H9 (cell line): ENCODE measurements at regions not wholly inside any gene's neighbourhood (a gene's known extent, or its start where the extent isn't known, plus 50 kb on each side); places are given as distances from the start of the nearest gene placed in this dataset.

Source experiments
- DNase-seq: peaks from one replicate; pipeline ENCODE4 v3.0.0-alpha.2; 2017
- H2AFZ ChIP-seq: one replicate; pipeline ENCODE4 v1.6.1; 2013; ENCODE audit warnings: mild to moderate bottlenecking, low read length, control low read depth, moderate library complexity
- H2AK5ac ChIP-seq: 2 replicates; pipeline ENCODE4 v1.6.1; 2013; ENCODE audit warnings: low read length, control low read depth, mixed read lengths; ENCODE audit not compliant: insufficient read length
- H2BK120ac ChIP-seq: one replicate; pipeline ENCODE4 v1.6.1; 2013; ENCODE audit warnings: low read depth, mild to moderate bottlenecking, low read length, control low read depth, inconsistent platforms; ENCODE audit not compliant: poor library complexity, severe bottlenecking
- H2BK12ac ChIP-seq: 2 replicates; pipeline ENCODE4 v1.6.1; 2013; ENCODE audit warnings: low read length, control low read depth, mixed read lengths, low read depth; ENCODE audit not compliant: insufficient read length
- H2BK15ac ChIP-seq: 2 replicates; pipeline ENCODE4 v1.6.1; 2013; ENCODE audit warnings: low read depth, low read length, control low read depth
- H2BK20ac ChIP-seq: one replicate; pipeline ENCODE4 v1.6.1; 2013; ENCODE audit warnings: low read depth, mild to moderate bottlenecking, low read length, control low read depth, inconsistent platforms; ENCODE audit not compliant: poor library complexity, severe bottlenecking
- H2BK5ac ChIP-seq: 2 replicates; pipeline ENCODE4 v1.6.1; 2013; ENCODE audit warnings: low read length, control low read depth, mixed read lengths; ENCODE audit not compliant: insufficient read length
- H3K14ac ChIP-seq: 2 replicates; pipeline ENCODE4 v1.6.1; 2013; ENCODE audit warnings: low read length, control low read depth; ENCODE audit not compliant: insufficient read depth
- H3K18ac ChIP-seq: 2 replicates; pipeline ENCODE4 v1.6.1; 2013; ENCODE audit warnings: low read depth, mild to moderate bottlenecking, mixed read lengths, low read length, control low read depth; ENCODE audit not compliant: insufficient read length
- H3K23ac ChIP-seq: 2 replicates; pipeline ENCODE4 v1.6.1; 2013; ENCODE audit warnings: low read length, control low read depth, mixed read lengths, low read depth; ENCODE audit not compliant: insufficient read length
- H3K23me2 ChIP-seq: 2 replicates; pipeline ENCODE4 v1.6.1; 2013; ENCODE audit warnings: low read depth, mild to moderate bottlenecking, mixed read lengths, low read length, control low read depth; ENCODE audit not compliant: insufficient read length, poor library complexity, severe bottlenecking
- H3K27ac ChIP-seq: 2 replicates; pipeline ENCODE4 v1.5.1; 2013; ENCODE audit warnings: low read length, control low read depth, mixed read lengths, low read depth; ENCODE audit not compliant: insufficient read length
- H3K27me3 ChIP-seq: 2 replicates; pipeline ENCODE4 v1.6.1; 2013; ENCODE audit warnings: low read length, control low read depth, inconsistent platforms; ENCODE audit not compliant: insufficient read depth
- H3K4ac ChIP-seq: 2 replicates; pipeline ENCODE4 v1.6.1; 2013; ENCODE audit warnings: low read depth, mild to moderate bottlenecking, control low read depth, inconsistent platforms, low read length, moderate library complexity
- H3K4me1 ChIP-seq: 2 replicates; pipeline ENCODE4 v1.6.1; 2013; ENCODE audit warnings: low read length, control low read depth, inconsistent platforms; ENCODE audit not compliant: insufficient read depth
- H3K4me2 ChIP-seq: 2 replicates; pipeline ENCODE4 v1.6.1; 2013; ENCODE audit warnings: low read length, control low read depth, mixed read lengths; ENCODE audit not compliant: insufficient read length, insufficient read depth
- H3K56ac ChIP-seq: 2 replicates; pipeline ENCODE4 v1.6.1; 2013; ENCODE audit warnings: low read depth, mild to moderate bottlenecking, mixed read lengths, low read length, control low read depth; ENCODE audit not compliant: insufficient read length
- H3K79me1 ChIP-seq: 2 replicates; pipeline ENCODE4 v1.6.1; 2013; ENCODE audit warnings: low read depth, mild to moderate bottlenecking, moderate library complexity, low read length, control low read depth, inconsistent platforms; ENCODE audit not compliant: insufficient read depth, poor library complexity, severe bottlenecking
- H3K79me2 ChIP-seq: 2 replicates; pipeline ENCODE4 v1.6.1; 2013; ENCODE audit warnings: low read length, control low read depth, inconsistent platforms; ENCODE audit not compliant: insufficient read depth
- H3K9ac ChIP-seq: 2 replicates; pipeline ENCODE4 v1.6.1; 2013; ENCODE audit warnings: low read length, control low read depth, mixed read lengths; ENCODE audit not compliant: insufficient read length; ENCODE audit errors: extremely low read depth
- H3K9me3 ChIP-seq: one replicate; pipeline ENCODE4 v1.6.1; 2013; ENCODE audit warnings: low read depth, low read length, inconsistent platforms; ENCODE audit not compliant: control insufficient read depth
- H3T11ph ChIP-seq: one replicate; pipeline ENCODE4 v1.6.1; 2013; ENCODE audit warnings: mild to moderate bottlenecking, low read length, control low read depth, inconsistent platforms
- H4K20me1 ChIP-seq: one replicate; pipeline ENCODE4 v1.6.1; 2013; ENCODE audit not compliant: control insufficient read depth, insufficient read length, insufficient read depth
- H4K5ac ChIP-seq: 2 replicates; pipeline ENCODE4 v1.6.1; 2013; ENCODE audit warnings: low read depth, mild to moderate bottlenecking, mixed read lengths, low read length, control low read depth; ENCODE audit not compliant: insufficient read length
- H4K8ac ChIP-seq: replicated peaks from 2 replicates; pipeline ENCODE4 v1.6.1; 2013; ENCODE audit warnings: low read length, control low read depth, mixed read lengths, low read depth; ENCODE audit not compliant: insufficient read length
- H4K91ac ChIP-seq: 2 replicates; pipeline ENCODE4 v1.6.1; 2013; ENCODE audit warnings: low read depth, mild to moderate bottlenecking, moderate library complexity, mixed read lengths, low read length, control low read depth; ENCODE audit not compliant: insufficient read length
- H3K27ac Mint-ChIP-seq, 3 experiments: 2 replicates in 2 of 3; 3 replicates in 1 of 3; pipeline ENCODE4 v1.8.0; 2020 to 2021; ENCODE audit warnings: mixed read lengths in 3 of 3, mild to moderate bottlenecking in 1 of 3, moderate library complexity in 1 of 3
- H3K27me3 Mint-ChIP-seq: 2 replicates; pipeline ENCODE4 v1.8.0; 2021; ENCODE audit warnings: low read depth, mild to moderate bottlenecking, moderate library complexity, mixed read lengths
- H3K36me3 Mint-ChIP-seq, 3 experiments: 2 replicates in 2 of 3; 3 replicates in 1 of 3; pipeline ENCODE4 v1.8.0; 2020 to 2021; ENCODE audit warnings: low read depth in 3 of 3, mixed read lengths in 3 of 3; ENCODE audit not compliant: insufficient read depth in 1 of 3
- H3K4me1 Mint-ChIP-seq, 2 experiments: 2 replicates each; pipeline ENCODE4 v1.8.0; 2020; ENCODE audit warnings: mixed read lengths in 2 of 2
- H3K4me3 Mint-ChIP-seq, 2 experiments: 2 replicates in 1 of 2; 3 replicates in 1 of 2; pipeline ENCODE4 v1.8.0; 2020 to 2021; ENCODE audit warnings: mild to moderate bottlenecking in 2 of 2, mixed read lengths in 2 of 2, moderate library complexity in 1 of 2
- H3K9me3 Mint-ChIP-seq, 2 experiments: 2 replicates in 1 of 2; 3 replicates in 1 of 2; pipeline ENCODE4 v1.8.0; 2020; ENCODE audit warnings: mild to moderate bottlenecking in 2 of 2, mixed read lengths in 2 of 2, moderate library complexity in 1 of 2
- CTCF ChIP-seq: fragments of 200-600 bp; sonication (generic); conservative IDR thresholded peaks from 3 replicates; pipeline ENCODE4 v1.8.0; 2021; ENCODE audit warnings: antibody characterized with exemption, mild to moderate bottlenecking
- WGBS: extraction: QIAGEN DNeasy Blood & Tissue Kit; methylation state at CpG from one replicate; pipeline ENCODE4 v1.1.7; 2013; ENCODE audit warnings: missing lambda C conversion rate, low lambda C conversion rate, mixed read lengths; ENCODE audit not compliant: insufficient read length; ENCODE audit errors: extremely low coverage; 5-methylcytosine and 5-hydroxymethylcytosine counted together

DNA sequence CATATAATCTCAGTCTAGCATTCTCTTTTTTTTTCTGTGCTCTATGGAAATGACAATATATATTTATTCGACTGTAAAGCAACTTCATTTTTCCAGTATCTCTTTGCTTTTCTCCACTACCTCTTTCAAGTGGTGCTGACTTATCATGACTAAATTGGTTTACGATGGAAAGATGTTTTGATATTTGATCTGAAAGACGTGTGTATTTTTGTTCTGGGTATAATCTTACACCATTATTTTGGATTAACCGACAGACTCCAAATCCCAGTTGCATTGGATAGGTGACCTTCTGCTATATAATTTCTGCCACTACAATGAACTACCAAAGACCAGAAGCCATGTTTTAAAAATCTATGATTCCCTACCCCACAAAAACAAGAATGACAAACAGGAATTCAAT, 380.5 kb upstream of the NFE2L3 start:
- H2BK12ac ChIP-seq, result no peak overlapping the region
- H4K8ac ChIP-seq, result no peak overlapping the region
- no peak for TF ChIP-seq CTCF
- no peak overlapping the region for H2BK5ac ChIP-seq
- no peak overlapping the region for H2BK15ac ChIP-seq
- no peaks in the 10 kb centered on the region for H3K79me2 ChIP-seq
- WGBS, result no CpG with 5 or more reads among the region's 4 CpGs
- Mint-ChIP-seq H3K4me3 (no peak overlapping the region), H3K27ac (no peak overlapping the region), H3K36me3 (no peaks in the 10 kb centered on the region), H3K9me3 (peaks cover 0 to 3% of the 10 kb centered on the region in 2 experiments; a peak in 1 of 5 replicates), H3K27me3 (no peaks in the 10 kb centered on the region; the same call in 1 of the 2 replicates), H3K4me1 (peaks cover 5 to 7% of the 10 kb centered on the region in 2 experiments)
- H3K9ac ChIP-seq, result no peak overlapping the region
- H3K56ac ChIP-seq, result no peak overlapping the region
- no peaks in the 10 kb centered on the region for H3K27me3 ChIP-seq
- no peak overlapping the region for H2AFZ ChIP-seq
- no peak overlapping the region for H3K14ac ChIP-seq
- H4K5ac ChIP-seq, result no peak overlapping the region
- no peak overlapping the region for H3K4ac ChIP-seq
- no peak overlapping the region for H3K23ac ChIP-seq
- H3K27ac ChIP-seq, result no peak overlapping the region
- no peaks in the 10 kb centered on the region for H3K9me3 ChIP-seq
- H3K79me1 ChIP-seq, result no peaks in the 10 kb centered on the region
- H3K4me1 ChIP-seq, result no peaks in the 10 kb centered on the region
- H2AK5ac ChIP-seq, result no peak overlapping the region
- H3K18ac ChIP-seq, result no peak overlapping the region
- DNase-seq, result no peak
- H3K23me2 ChIP-seq, result no peaks in the 10 kb centered on the region
- H4K20me1 ChIP-seq, result no peaks in the 10 kb centered on the region
- H2BK20ac ChIP-seq, result no peak overlapping the region
- no peak overlapping the region for H2BK120ac ChIP-seq
- H3K4me2 ChIP-seq, result no peak overlapping the region
- no peak overlapping the region for H3T11ph ChIP-seq
- H4K91ac ChIP-seq, result no peak overlapping the region
